ENCODE measurements at regions not wholly inside any gene's neighbourhood (a gene's known extent, or its start where the extent isn't known, plus 50 kb on each side); places are given as distances from the start of the nearest gene placed in this dataset.

DNA sequence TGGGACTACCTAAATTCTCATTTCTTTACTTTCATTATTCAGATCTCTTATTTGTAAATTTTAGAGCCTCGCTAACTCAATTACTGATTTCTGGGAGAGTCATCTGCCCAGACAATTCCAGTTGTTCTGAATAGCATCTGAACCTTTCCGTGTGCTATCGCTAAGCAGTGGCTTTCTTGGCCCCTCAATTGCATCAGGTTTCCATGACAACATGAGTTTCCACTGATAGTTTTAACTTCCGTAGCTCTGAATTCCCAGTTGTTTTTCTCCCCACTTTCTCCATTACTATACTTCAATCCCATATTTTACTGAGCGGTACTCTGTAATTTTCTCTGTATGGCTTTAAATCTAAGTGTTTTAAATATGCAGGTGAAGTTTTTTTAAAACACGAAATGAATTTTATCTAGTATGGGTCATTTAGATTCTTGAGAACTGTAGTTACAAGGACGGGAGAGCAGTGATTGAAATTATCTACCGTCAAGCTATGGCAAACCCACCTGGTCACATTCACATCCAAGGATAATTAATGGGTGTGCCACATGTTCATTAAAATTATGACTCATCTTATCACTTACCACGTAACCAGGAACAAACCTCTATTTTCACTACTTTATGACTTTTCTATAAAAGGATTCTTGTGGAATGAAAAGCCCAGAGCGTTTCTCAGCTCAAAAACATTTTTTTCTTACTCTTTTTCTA, 223.5 kb upstream of the PCSK5 start:
- DNase-seq: no peak
- Histone ChIP-seq H3K27ac (no peak overlapping the region), H3K4me3 (ENCODE audit: low read depth, low read length) (no peak overlapping the region), H3K27me3 (ENCODE audit: insufficient read depth, low read depth, severe bottlenecking) (no peaks in the 10 kb centered on the region), H3K9me3 (ENCODE audit: severe bottlenecking) (no peaks in the 10 kb centered on the region), H3K36me3 (no peaks in the 10 kb centered on the region)
- TF ChIP-seq, protein P1, sequence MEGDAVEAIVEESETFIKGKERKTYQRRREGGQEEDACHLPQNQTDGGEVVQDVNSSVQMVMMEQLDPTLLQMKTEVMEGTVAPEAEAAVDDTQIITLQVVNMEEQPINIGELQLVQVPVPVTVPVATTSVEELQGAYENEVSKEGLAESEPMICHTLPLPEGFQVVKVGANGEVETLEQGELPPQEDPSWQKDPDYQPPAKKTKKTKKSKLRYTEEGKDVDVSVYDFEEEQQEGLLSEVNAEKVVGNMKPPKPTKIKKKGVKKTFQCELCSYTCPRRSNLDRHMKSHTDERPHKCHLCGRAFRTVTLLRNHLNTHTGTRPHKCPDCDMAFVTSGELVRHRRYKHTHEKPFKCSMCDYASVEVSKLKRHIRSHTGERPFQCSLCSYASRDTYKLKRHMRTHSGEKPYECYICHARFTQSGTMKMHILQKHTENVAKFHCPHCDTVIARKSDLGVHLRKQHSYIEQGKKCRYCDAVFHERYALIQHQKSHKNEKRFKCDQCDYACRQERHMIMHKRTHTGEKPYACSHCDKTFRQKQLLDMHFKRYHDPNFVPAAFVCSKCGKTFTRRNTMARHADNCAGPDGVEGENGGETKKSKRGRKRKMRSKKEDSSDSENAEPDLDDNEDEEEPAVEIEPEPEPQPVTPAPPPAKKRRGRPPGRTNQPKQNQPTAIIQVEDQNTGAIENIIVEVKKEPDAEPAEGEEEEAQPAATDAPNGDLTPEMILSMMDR (IDR thresholded peaks at IDR 0.05; ENCODE audit: low read depth, low read length): no peak

DNA sequence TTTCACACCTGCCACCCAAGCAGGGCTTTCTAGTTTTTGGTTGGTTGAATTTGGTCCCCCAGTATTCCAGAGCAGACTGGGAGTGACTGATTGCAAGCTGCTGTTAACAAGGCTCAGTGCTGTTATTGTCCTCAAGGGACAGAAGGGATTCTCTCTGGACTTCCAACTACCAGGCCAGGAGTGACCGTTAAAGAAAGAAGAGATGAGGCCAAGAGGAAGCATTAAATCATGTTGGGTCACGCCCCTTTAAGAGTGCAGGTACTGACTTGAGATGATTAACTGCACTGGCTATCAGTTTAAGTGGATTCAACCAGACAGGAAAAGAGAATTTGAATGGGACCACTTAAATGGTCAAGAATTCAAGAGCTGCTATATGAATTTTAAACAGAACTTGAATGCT, 220.8 kb upstream of the PCSK5 start:
- Histone ChIP-seq H3K27ac (peak overlapping the region; percentile 34), H3K27me3 (ENCODE audit: insufficient read depth, low read depth, severe bottlenecking) (no peaks in the 10 kb centered on the region), H3K9me3 (ENCODE audit: severe bottlenecking) (peaks cover 4% of the 10 kb centered on the region), H3K4me3 (ENCODE audit: low read depth, low read length) (peak overlapping the region; percentile 15), H3K36me3 (no peaks in the 10 kb centered on the region)
- peak; percentile 81 for DNase-seq
- TF ChIP-seq, protein P1 (IDR thresholded peaks at IDR 0.05; ENCODE audit: low read depth, low read length): no peak

DNA sequence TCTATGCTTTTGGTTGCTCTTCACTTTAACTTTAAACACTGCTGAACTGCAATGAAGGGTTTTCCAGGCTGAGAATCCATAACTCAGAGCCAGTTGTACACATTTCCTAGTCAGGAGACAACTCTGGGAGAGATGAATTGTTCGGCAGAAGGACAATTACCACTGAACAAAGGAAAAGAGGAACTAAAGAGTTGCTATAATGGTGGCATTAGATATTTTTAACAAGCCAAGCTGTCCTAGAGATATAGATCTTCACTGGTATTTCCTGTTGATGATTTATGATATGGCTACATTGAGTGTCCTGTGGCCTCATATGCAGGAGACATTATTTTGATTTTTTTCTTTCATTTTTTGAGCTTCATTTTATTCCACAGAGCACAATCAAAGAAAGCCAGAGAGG, 219.1 kb upstream of the PCSK5 start:
- DNase-seq: no peak
- H3K27ac ChIP-seq: no peak overlapping the region
- no peaks in the 10 kb centered on the region for H3K36me3 ChIP-seq
- peaks cover 4% of the 10 kb centered on the region for H3K9me3 ChIP-seq (ENCODE audit: severe bottlenecking)
- no peaks in the 10 kb centered on the region for H3K27me3 ChIP-seq (ENCODE audit: insufficient read depth, low read depth, severe bottlenecking)
- TF ChIP-seq, protein P1 (IDR thresholded peaks at IDR 0.05; ENCODE audit: low read depth, low read length): no peak
- H3K4me3 ChIP-seq (ENCODE audit: low read depth, low read length): no peak overlapping the region

DNA sequence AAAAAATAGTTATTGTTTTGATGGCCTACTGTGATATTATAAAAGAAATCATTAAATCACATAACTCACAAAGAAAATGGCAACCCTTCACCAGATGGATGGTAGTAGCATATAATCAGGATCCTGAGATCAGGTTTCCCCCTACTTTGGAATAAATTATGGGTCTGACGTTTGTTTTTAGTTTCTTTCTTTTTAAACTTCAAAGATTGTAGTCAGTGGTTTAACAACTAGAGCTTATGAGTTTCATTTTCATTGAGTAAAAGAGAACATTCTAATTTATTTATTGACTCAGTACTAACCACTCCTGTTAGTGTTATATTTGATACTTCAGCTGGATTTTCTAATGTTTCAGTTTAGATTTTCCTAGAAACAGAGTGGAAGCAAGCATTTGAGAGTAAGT, 218.0 kb upstream of the PCSK5 start:
- Histone ChIP-seq H3K4me3 (ENCODE audit: low read depth, low read length) (no peak overlapping the region), H3K27me3 (ENCODE audit: insufficient read depth, low read depth, severe bottlenecking) (no peaks in the 10 kb centered on the region), H3K27ac (no peak overlapping the region), H3K36me3 (no peaks in the 10 kb centered on the region), H3K9me3 (ENCODE audit: severe bottlenecking) (peaks cover 4% of the 10 kb centered on the region)
- TF ChIP-seq, protein P1 (IDR thresholded peaks at IDR 0.05; ENCODE audit: low read depth, low read length): no peak
- no peak for DNase-seq

DNA sequence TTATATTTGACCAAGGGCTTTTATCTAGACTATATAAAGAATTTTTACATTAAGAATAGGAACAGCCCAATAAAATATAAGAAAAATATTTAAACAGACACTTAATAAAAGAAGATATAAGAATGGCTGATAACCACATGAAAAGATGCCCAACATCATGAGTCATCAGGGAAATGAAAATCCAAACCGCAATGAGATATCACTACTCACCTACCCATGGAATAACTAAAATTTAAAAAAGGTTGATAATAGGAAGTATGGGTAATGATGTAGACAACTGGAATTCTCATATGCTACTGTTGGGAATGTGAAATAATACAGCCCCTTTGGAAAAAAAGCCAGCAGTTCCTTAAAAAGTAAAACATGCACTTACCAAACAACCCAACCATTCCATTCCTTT, 206.9 kb upstream of the PCSK5 start:
- no peak overlapping the region for H3K4me3 ChIP-seq (ENCODE audit: low read depth, low read length)
- TF ChIP-seq, protein P1 (IDR thresholded peaks at IDR 0.05; ENCODE audit: low read depth, low read length): no peak
- no peaks in the 10 kb centered on the region for H3K27me3 ChIP-seq (ENCODE audit: insufficient read depth, low read depth, severe bottlenecking)
- no peaks in the 10 kb centered on the region for H3K36me3 ChIP-seq
- no peak for DNase-seq
- H3K27ac ChIP-seq: no peak overlapping the region
- H3K9me3 ChIP-seq (ENCODE audit: severe bottlenecking): no peaks in the 10 kb centered on the region

DNA sequence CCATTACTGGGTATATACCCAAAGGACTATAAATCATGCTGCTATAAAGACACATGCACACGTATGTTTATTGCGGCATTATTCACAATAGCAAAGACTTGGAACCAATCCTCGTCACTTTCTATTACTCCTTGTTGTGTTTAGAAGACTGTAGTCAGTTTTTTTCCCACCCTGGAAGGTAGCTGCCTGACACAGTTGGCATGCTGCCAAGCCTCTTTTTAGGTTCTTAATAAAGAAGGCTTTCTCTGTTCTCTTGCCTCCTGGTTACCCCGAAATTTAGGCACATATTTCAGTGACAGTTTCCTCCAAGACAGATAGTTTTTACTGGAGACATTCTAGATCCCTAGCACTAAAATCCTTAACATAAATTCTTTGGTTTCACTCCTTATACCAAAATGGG, 205.4 kb upstream of the PCSK5 start:
- no peaks in the 10 kb centered on the region for H3K27me3 ChIP-seq (ENCODE audit: insufficient read depth, low read depth, severe bottlenecking)
- TF ChIP-seq, protein P1 (IDR thresholded peaks at IDR 0.05; ENCODE audit: low read depth, low read length): no peak

More for the DNA sequence above, 205.4 kb upstream of the PCSK5 start:
- no peak for DNase-seq
- Histone ChIP-seq H3K27ac (no peak overlapping the region), H3K4me3 (ENCODE audit: low read depth, low read length) (no peak overlapping the region), H3K9me3 (ENCODE audit: severe bottlenecking) (no peaks in the 10 kb centered on the region), H3K36me3 (no peaks in the 10 kb centered on the region)
